ENCODE measurements at regions not wholly inside any gene's neighbourhood (a gene's known extent, or its start where the extent isn't known, plus 50 kb on each side); places are given as distances from the start of the nearest gene placed in this dataset.

- Histone ChIP-seq H3K4me3 (ENCODE audit: low read depth, low read length) (no peak overlapping the region), H3K27ac (ENCODE audit: low read depth, low read length) (no peak overlapping the region), H3K9me3 (ENCODE audit: control insufficient read depth, insufficient read depth, low read length) (peaks cover 8% of the 10 kb centered on the region; the same call in 1 of the 2 replicates), H3K27me3 (ENCODE audit: control insufficient read depth, insufficient read depth, low read length) (no peaks in the 10 kb centered on the region)
- POLR2A ChIA-PET = no interaction called here
- no peak for DNase-seq (ENCODE audit: low read depth, low spot score)
- no peak for TF ChIP-seq CTCF (IDR thresholded peaks at IDR 0.05; ENCODE audit: low read depth, low read length)
- CTCF ChIA-PET = no interaction called here
Observed at GRCh38 chr2:117684919-117685318, 129.6 kb upstream of the DDX18 start.

GRCh38 chr2:117686699-117687098 is 127.8 kb upstream of the DDX18 start:
- H3K27ac ChIP-seq (ENCODE audit: low read depth, low read length) = no peak overlapping the region
- H3K27me3 ChIP-seq (ENCODE audit: control insufficient read depth, insufficient read depth, low read length) = no peaks in the 10 kb centered on the region
- peaks cover 8% of the 10 kb centered on the region; the same call in 1 of the 2 replicates for H3K9me3 ChIP-seq (ENCODE audit: control insufficient read depth, insufficient read depth, low read length)
- POLR2A ChIA-PET = no interaction called here
- H3K4me3 ChIP-seq (ENCODE audit: low read depth, low read length) = no peak overlapping the region
- TF ChIP-seq CTCF (IDR thresholded peaks at IDR 0.05; ENCODE audit: low read depth, low read length) = no peak
- no peak for DNase-seq (ENCODE audit: low read depth, low spot score)
- CTCF ChIA-PET = no interaction called here

- ChIA-PET POLR2A (no interaction called here), CTCF (no interaction called here)
- no peak for TF ChIP-seq CTCF (IDR thresholded peaks at IDR 0.05; ENCODE audit: low read depth, low read length)
- H3K27ac ChIP-seq (ENCODE audit: low read depth, low read length) = no peak overlapping the region
- H3K27me3 ChIP-seq (ENCODE audit: control insufficient read depth, insufficient read depth, low read length) = no peaks in the 10 kb centered on the region
- H3K9me3 ChIP-seq (ENCODE audit: control insufficient read depth, insufficient read depth, low read length) = peaks cover 9% of the 10 kb centered on the region
- no peak overlapping the region for H3K4me3 ChIP-seq (ENCODE audit: low read depth, low read length)
- DNase-seq (ENCODE audit: low read depth, low spot score) = no peak
Observed at GRCh38 chr2:117691595-117691994, 122.9 kb upstream of the DDX18 start.

- H3K27me3 ChIP-seq (ENCODE audit: control insufficient read depth, insufficient read depth, low read length) = no peaks in the 10 kb centered on the region
- peaks cover 8% of the 10 kb centered on the region for H3K9me3 ChIP-seq (ENCODE audit: control insufficient read depth, insufficient read depth, low read length)
- no peak for DNase-seq (ENCODE audit: low read depth, low spot score)
- POLR2A ChIA-PET = no interaction called here
- TF ChIP-seq CTCF (IDR thresholded peaks at IDR 0.05; ENCODE audit: low read depth, low read length) = no peak
- H3K4me3 ChIP-seq (ENCODE audit: low read depth, low read length) = no peak overlapping the region
- H3K27ac ChIP-seq (ENCODE audit: low read depth, low read length) = no peak overlapping the region
- CTCF ChIA-PET = no interaction called here
Observed at GRCh38 chr2:117692001-117692763, 122.3 kb upstream of the DDX18 start.

- Histone ChIP-seq H3K27me3 (ENCODE audit: control insufficient read depth, insufficient read depth, low read length) (no peaks in the 10 kb centered on the region), H3K9me3 (ENCODE audit: control insufficient read depth, insufficient read depth, low read length) (peaks cover 4% of the 10 kb centered on the region), H3K4me3 (ENCODE audit: low read depth, low read length) (no peak overlapping the region), H3K27ac (ENCODE audit: low read depth, low read length) (no peak overlapping the region)
- no peak for TF ChIP-seq CTCF (IDR thresholded peaks at IDR 0.05; ENCODE audit: low read depth, low read length)
- no peak for DNase-seq (ENCODE audit: low read depth, low spot score)
- CTCF ChIA-PET = no interaction called here
- POLR2A ChIA-PET = no interaction called here
Observed at GRCh38 chr2:117693154-117693553, 121.3 kb upstream of the DDX18 start.

All from AG04450 (cell line).